ENCODE measurements at regions not wholly inside any gene's neighbourhood (a gene's known extent, or its start where the extent isn't known, plus 50 kb on each side); places are given as distances from the start of the nearest gene placed in this dataset.

DNA sequence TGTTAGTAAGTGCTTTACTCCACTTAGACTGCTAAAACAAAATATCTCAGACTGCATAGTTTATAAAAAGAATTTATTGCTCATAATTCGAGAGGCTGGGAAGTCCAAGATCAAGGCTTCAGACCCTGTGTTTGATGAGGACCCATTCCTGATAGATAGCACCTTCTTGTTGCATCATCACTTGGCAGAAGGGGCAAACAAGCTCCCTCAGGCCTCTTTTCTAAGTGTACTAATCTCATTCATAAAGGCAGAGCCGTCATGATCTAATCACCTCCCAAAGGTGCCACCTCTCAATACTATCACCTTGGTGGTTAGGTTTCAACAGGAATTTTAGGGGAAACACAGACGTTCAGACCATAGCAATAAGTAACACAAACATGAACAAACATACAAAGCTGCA is 55.4 kb downstream of the CRPPA start:
- no peaks in the 10 kb centered on the region for H3K9me3 ChIP-seq (ENCODE audit: control insufficient read depth, insufficient read depth, low read depth, low read length)
- no peaks in the 10 kb centered on the region for H3K4me1 ChIP-seq (ENCODE audit: control insufficient read depth, extremely low read depth, insufficient read depth, low read length)
- no peak overlapping the region for H3K27ac ChIP-seq (ENCODE audit: insufficient read depth, low read length)
- H3K27me3 ChIP-seq (ENCODE audit: control insufficient read depth, insufficient read depth, low read length): no peaks in the 10 kb centered on the region
- H3K79me2 ChIP-seq (ENCODE audit: control insufficient read depth, insufficient read depth, low read length): no peaks in the 10 kb centered on the region
- TF ChIP-seq EZH2 (IDR thresholded peaks at IDR 0.05; ENCODE audit: low read length, missing control alignments): no peak
- TF ChIP-seq, protein P1, sequence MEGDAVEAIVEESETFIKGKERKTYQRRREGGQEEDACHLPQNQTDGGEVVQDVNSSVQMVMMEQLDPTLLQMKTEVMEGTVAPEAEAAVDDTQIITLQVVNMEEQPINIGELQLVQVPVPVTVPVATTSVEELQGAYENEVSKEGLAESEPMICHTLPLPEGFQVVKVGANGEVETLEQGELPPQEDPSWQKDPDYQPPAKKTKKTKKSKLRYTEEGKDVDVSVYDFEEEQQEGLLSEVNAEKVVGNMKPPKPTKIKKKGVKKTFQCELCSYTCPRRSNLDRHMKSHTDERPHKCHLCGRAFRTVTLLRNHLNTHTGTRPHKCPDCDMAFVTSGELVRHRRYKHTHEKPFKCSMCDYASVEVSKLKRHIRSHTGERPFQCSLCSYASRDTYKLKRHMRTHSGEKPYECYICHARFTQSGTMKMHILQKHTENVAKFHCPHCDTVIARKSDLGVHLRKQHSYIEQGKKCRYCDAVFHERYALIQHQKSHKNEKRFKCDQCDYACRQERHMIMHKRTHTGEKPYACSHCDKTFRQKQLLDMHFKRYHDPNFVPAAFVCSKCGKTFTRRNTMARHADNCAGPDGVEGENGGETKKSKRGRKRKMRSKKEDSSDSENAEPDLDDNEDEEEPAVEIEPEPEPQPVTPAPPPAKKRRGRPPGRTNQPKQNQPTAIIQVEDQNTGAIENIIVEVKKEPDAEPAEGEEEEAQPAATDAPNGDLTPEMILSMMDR (conservative IDR thresholded peaks at IDR 0.05 in 1 of 2, IDR thresholded peaks at IDR 0.05 in 1 of 2; ENCODE audit: low read depth in 1 of 2, low read length in 2 of 2): no peak
- no peak for DNase-seq (ENCODE audit: low read depth in 2 of 2)
- no peaks in the 10 kb centered on the region for H4K20me1 ChIP-seq (ENCODE audit: control insufficient read depth, extremely low read depth, insufficient read depth, low read length)
- no peak overlapping the region for H3K4me3 ChIP-seq (replicated peaks in 1 of 4; ENCODE audit: control extremely low read depth in 1 of 4, insufficient read depth in 1 of 4, low read depth in 3 of 4, low read length in 4 of 4)
- H3K36me3 ChIP-seq (ENCODE audit: control insufficient read depth, insufficient read depth, low read length): no peaks in the 10 kb centered on the region
- no peak overlapping the region for H3K9ac ChIP-seq (ENCODE audit: insufficient read depth, low read length)
- H2AFZ ChIP-seq (ENCODE audit: low read length): no peak overlapping the region
- H3K4me2 ChIP-seq (ENCODE audit: extremely low read depth, insufficient read depth, low read length): no peak overlapping the region

DNA sequence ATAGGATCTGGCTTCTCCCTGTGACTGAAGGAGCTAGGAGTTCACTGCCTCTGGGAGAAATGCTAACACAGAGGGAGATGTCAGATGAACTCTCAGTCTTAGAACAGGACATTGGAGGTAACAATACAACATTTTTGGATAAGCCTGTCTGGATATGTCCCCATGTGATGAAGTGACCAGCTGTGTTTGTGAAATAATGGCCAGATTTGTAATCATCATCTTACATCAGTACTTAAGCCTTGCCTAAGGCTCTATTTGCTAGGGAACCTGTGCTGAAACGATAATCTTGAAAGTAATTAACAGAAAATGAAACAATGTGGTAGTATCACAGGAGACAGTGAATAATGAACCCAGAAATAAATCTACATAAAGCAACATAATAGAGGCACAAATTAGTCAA is 56.2 kb downstream of the CRPPA start:
- no peak overlapping the region for H3K4me3 ChIP-seq (replicated peaks in 1 of 4; ENCODE audit: control extremely low read depth in 1 of 4, insufficient read depth in 1 of 4, low read depth in 3 of 4, low read length in 4 of 4)
- peaks cover 1% of the 10 kb centered on the region for H4K20me1 ChIP-seq (ENCODE audit: control insufficient read depth, extremely low read depth, insufficient read depth, low read length)
- no peaks in the 10 kb centered on the region for H3K36me3 ChIP-seq (ENCODE audit: control insufficient read depth, insufficient read depth, low read length)
- TF ChIP-seq, protein P1 (conservative IDR thresholded peaks at IDR 0.05 in 1 of 2, IDR thresholded peaks at IDR 0.05 in 1 of 2; ENCODE audit: low read depth in 1 of 2, low read length in 2 of 2): no peak
- TF ChIP-seq EZH2 (IDR thresholded peaks at IDR 0.05; ENCODE audit: low read length, missing control alignments): no peak
- no peak for DNase-seq (ENCODE audit: low read depth in 2 of 2)
- no peaks in the 10 kb centered on the region for H3K27me3 ChIP-seq (ENCODE audit: control insufficient read depth, insufficient read depth, low read length)
- no peak overlapping the region for H3K27ac ChIP-seq (ENCODE audit: insufficient read depth, low read length)
- no peak overlapping the region for H3K9ac ChIP-seq (ENCODE audit: insufficient read depth, low read length)
- no peaks in the 10 kb centered on the region for H3K9me3 ChIP-seq (ENCODE audit: control insufficient read depth, insufficient read depth, low read depth, low read length)
- H3K4me1 ChIP-seq (ENCODE audit: control insufficient read depth, extremely low read depth, insufficient read depth, low read length): no peaks in the 10 kb centered on the region
- H3K79me2 ChIP-seq (ENCODE audit: control insufficient read depth, insufficient read depth, low read length): no peaks in the 10 kb centered on the region
- H3K4me2 ChIP-seq (ENCODE audit: extremely low read depth, insufficient read depth, low read length): no peak overlapping the region
- H2AFZ ChIP-seq (ENCODE audit: low read length): no peak overlapping the region

DNA sequence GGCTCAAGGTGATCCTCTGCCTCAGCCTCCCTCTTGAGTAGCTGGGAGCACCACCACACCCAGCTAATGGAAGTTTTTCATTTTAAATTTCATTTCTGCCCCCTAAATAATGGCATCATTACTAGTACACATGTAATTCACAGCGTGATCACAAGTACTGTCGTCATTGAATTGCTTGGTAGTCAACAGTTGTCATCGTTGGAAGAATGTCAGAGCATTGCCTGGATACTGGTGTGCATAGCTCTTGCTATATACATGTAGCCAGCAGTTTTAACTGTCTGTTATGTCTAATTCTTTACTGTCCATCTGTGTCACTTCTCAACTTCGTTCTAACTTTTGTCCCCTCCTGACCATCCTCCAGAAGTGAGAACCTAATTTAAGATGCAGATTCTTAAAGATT is 62.1 kb downstream of the CRPPA start:
- H4K20me1 ChIP-seq (ENCODE audit: control insufficient read depth, extremely low read depth, insufficient read depth, low read length): peaks cover 2% of the 10 kb centered on the region
- H3K9me3 ChIP-seq (ENCODE audit: control insufficient read depth, insufficient read depth, low read depth, low read length): no peaks in the 10 kb centered on the region
- H3K4me1 ChIP-seq (ENCODE audit: control insufficient read depth, extremely low read depth, insufficient read depth, low read length): no peaks in the 10 kb centered on the region
- H3K4me2 ChIP-seq (ENCODE audit: extremely low read depth, insufficient read depth, low read length): no peak overlapping the region
- H3K27ac ChIP-seq (ENCODE audit: insufficient read depth, low read length): no peak overlapping the region
- DNase-seq (ENCODE audit: low read depth in 2 of 2): no peak
- H2AFZ ChIP-seq (ENCODE audit: low read length): no peak overlapping the region
- no peaks in the 10 kb centered on the region for H3K27me3 ChIP-seq (ENCODE audit: control insufficient read depth, insufficient read depth, low read length)
- H3K36me3 ChIP-seq (ENCODE audit: control insufficient read depth, insufficient read depth, low read length): no peaks in the 10 kb centered on the region
- H3K9ac ChIP-seq (ENCODE audit: insufficient read depth, low read length): no peak overlapping the region
- TF ChIP-seq EZH2 (IDR thresholded peaks at IDR 0.05; ENCODE audit: low read length, missing control alignments): no peak
- TF ChIP-seq, protein P1 (conservative IDR thresholded peaks at IDR 0.05 in 1 of 2, IDR thresholded peaks at IDR 0.05 in 1 of 2; ENCODE audit: low read depth in 1 of 2, low read length in 2 of 2): no peak
- H3K79me2 ChIP-seq (ENCODE audit: control insufficient read depth, insufficient read depth, low read length): no peaks in the 10 kb centered on the region
- no peak overlapping the region for H3K4me3 ChIP-seq (replicated peaks in 1 of 4; ENCODE audit: control extremely low read depth in 1 of 4, insufficient read depth in 1 of 4, low read depth in 3 of 4, low read length in 4 of 4)
